ENCODE measurements at regions not wholly inside any gene's neighbourhood (a gene's known extent, or its start where the extent isn't known, plus 50 kb on each side); places are given as distances from the start of the nearest gene placed in this dataset.
A peak's percentile ranks its signal among the peaks of the same experiment; 100 is the strongest.

- Mint-ChIP-seq H3K9me3 (no peaks in the 10 kb centered on the region), H3K27ac (no peak overlapping the region), H3K36me3 (no peaks in the 10 kb centered on the region)
- no peak for ATAC-seq
- no peak for DNase-seq (ENCODE audit: low spot score in 2 of 2)
These were observed 514.0 kb downstream of the GALR1 start for GRCh38 chr18:77763530-77764145.

- ATAC-seq (peak in 1 of 2 donors; percentile 46), DNase-seq (ENCODE audit: low spot score in 2 of 2) (no peak)
- Mint-ChIP-seq H3K36me3 (no peaks in the 10 kb centered on the region), H3K9me3 (peaks cover 0 to 5% of the 10 kb centered on the region in 2 donors), H3K27ac (no peak overlapping the region)
These were observed 515.8 kb downstream of the GALR1 start for GRCh38 chr18:77765468-77765867.

- Mint-ChIP-seq H3K9me3 (peaks cover 0 to 5% of the 10 kb centered on the region in 2 donors), H3K36me3 (no peaks in the 10 kb centered on the region), H3K27ac (no peak overlapping the region)
- DNase-seq (ENCODE audit: low spot score in 2 of 2) (no peak), ATAC-seq (no peak)
These were observed 516.8 kb downstream of the GALR1 start for GRCh38 chr18:77766421-77766820.

- no peaks in the 10 kb centered on the region for H3K36me3 Mint-ChIP-seq
- DNase-seq (ENCODE audit: low spot score in 2 of 2), result no peak
- peaks cover 0 to 5% of the 10 kb centered on the region in 2 donors for H3K9me3 Mint-ChIP-seq
- ATAC-seq, result no peak
- no peak overlapping the region for H3K27ac Mint-ChIP-seq
These were observed 522.5 kb downstream of the GALR1 start for GRCh38 chr18:77772177-77772576.

GRCh38 chr18:77776104-77776503, 526.5 kb downstream of the GALR1 start:
- H3K36me3 Mint-ChIP-seq, result no peaks in the 10 kb centered on the region
- no peak for DNase-seq (ENCODE audit: low spot score in 2 of 2)
- no peak overlapping the region for H3K27ac Mint-ChIP-seq
- no peaks in the 10 kb centered on the region for H3K9me3 Mint-ChIP-seq
- ATAC-seq, result no peak

GRCh38 chr18:77777163-77777562, 527.5 kb downstream of the GALR1 start:
- ATAC-seq (no peak), DNase-seq (ENCODE audit: low spot score in 2 of 2) (no peak)
- Mint-ChIP-seq H3K9me3 (no peaks in the 10 kb centered on the region), H3K27ac (no peak overlapping the region), H3K36me3 (no peaks in the 10 kb centered on the region)

GRCh38 chr18:77784759-77785379, 535.2 kb downstream of the GALR1 start:
- Mint-ChIP-seq H3K36me3 (no peaks in the 10 kb centered on the region), H3K9me3 (peaks cover 4% of the 10 kb centered on the region in 2 donors), H3K27ac (no peak overlapping the region)
- no peak for ATAC-seq
- DNase-seq (ENCODE audit: low spot score in 2 of 2), result no peak

- DNase-seq (ENCODE audit: low spot score in 2 of 2), result no peak
- Mint-ChIP-seq H3K36me3 (no peaks in the 10 kb centered on the region), H3K27ac (no peak overlapping the region), H3K9me3 (peaks cover 4 to 8% of the 10 kb centered on the region in 2 donors)
- no peak for ATAC-seq
These were observed 535.8 kb downstream of the GALR1 start for GRCh38 chr18:77785415-77785975.

GRCh38 chr18:77803024-77803423, 553.4 kb downstream of the GALR1 start:
- H3K36me3 Mint-ChIP-seq, result peaks cover 0 to 12% of the 10 kb centered on the region in 2 donors

GRCh38 chr18:77804382-77804781, 554.7 kb downstream of the GALR1 start:
- Mint-ChIP-seq H3K27ac (no peak overlapping the region), H3K36me3 (peaks cover 0 to 12% of the 10 kb centered on the region in 2 donors), H3K9me3 (peaks cover 13 to 17% of the 10 kb centered on the region in 2 donors)
- ATAC-seq (no peak), DNase-seq (ENCODE audit: low spot score in 2 of 2) (no peak)

More at GRCh38 chr18:77803024-77803423, 553.4 kb downstream of the GALR1 start:
- H3K27ac Mint-ChIP-seq, result no peak overlapping the region
- ATAC-seq (no peak), DNase-seq (ENCODE audit: low spot score in 2 of 2) (no peak)
- peaks cover 13% of the 10 kb centered on the region in 2 donors for H3K9me3 Mint-ChIP-seq

- DNase-seq (ENCODE audit: low spot score in 2 of 2) (no peak), ATAC-seq (no peak)
- H3K27ac Mint-ChIP-seq, result no peak overlapping the region
- peaks cover 13 to 17% of the 10 kb centered on the region in 2 donors for H3K9me3 Mint-ChIP-seq
- H3K36me3 Mint-ChIP-seq, result peaks cover 0 to 18% of the 10 kb centered on the region in 2 donors
These were observed 558.0 kb downstream of the GALR1 start for GRCh38 chr18:77807650-77808049.

GRCh38 chr18:77811503-77811902, 561.9 kb downstream of the GALR1 start:
- DNase-seq (ENCODE audit: low spot score in 2 of 2), result no peak
- Mint-ChIP-seq H3K9me3 (peaks cover 8 to 16% of the 10 kb centered on the region in 2 donors), H3K36me3 (peaks cover 0 to 12% of the 10 kb centered on the region in 2 donors), H3K27ac (no peak overlapping the region)
- no peak for ATAC-seq

GRCh38 chr18:77815666-77816338, 566.2 kb downstream of the GALR1 start:
- ATAC-seq, result no peak
- Mint-ChIP-seq H3K27ac (no peak overlapping the region), H3K36me3 (peaks cover 0 to 14% of the 10 kb centered on the region in 2 donors), H3K9me3 (peaks cover 5 to 7% of the 10 kb centered on the region in 2 donors)
- DNase-seq (ENCODE audit: low spot score in 2 of 2), result no peak

GRCh38 chr18:77818328-77818727, 568.7 kb downstream of the GALR1 start:
- ATAC-seq (no peak), DNase-seq (ENCODE audit: low spot score in 2 of 2) (no peak)
- Mint-ChIP-seq H3K36me3 (peaks cover 0 to 9% of the 10 kb centered on the region in 2 donors), H3K9me3 (peaks cover 5 to 7% of the 10 kb centered on the region in 2 donors), H3K27ac (no peak overlapping the region)

- Mint-ChIP-seq H3K27ac (no peak overlapping the region), H3K36me3 (peaks cover 0 to 9% of the 10 kb centered on the region in 2 donors), H3K9me3 (peaks cover 5 to 7% of the 10 kb centered on the region in 2 donors)
- ATAC-seq (no peak), DNase-seq (ENCODE audit: low spot score in 2 of 2) (no peak)
These were observed 570.8 kb downstream of the GALR1 start for GRCh38 chr18:77820472-77820871.

- ATAC-seq (no peak), DNase-seq (ENCODE audit: low spot score in 2 of 2) (no peak)
- H3K9me3 Mint-ChIP-seq, result peaks cover 5 to 7% of the 10 kb centered on the region in 2 donors
- peaks cover 0 to 9% of the 10 kb centered on the region in 2 donors for H3K36me3 Mint-ChIP-seq
- H3K27ac Mint-ChIP-seq, result no peak overlapping the region
These were observed 572.2 kb downstream of the GALR1 start for GRCh38 chr18:77821892-77822291.

- DNase-seq (ENCODE audit: low spot score in 2 of 2) (no peak), ATAC-seq (no peak)
- H3K27ac Mint-ChIP-seq, result no peak overlapping the region
- H3K36me3 Mint-ChIP-seq, result peaks cover 0 to 9% of the 10 kb centered on the region in 2 donors
- H3K9me3 Mint-ChIP-seq, result peaks cover 5% of the 10 kb centered on the region in 2 donors
These were observed 573.0 kb downstream of the GALR1 start for GRCh38 chr18:77822632-77823031.
